ENCODE measurements at regions not wholly inside any gene's neighbourhood (a gene's known extent, or its start where the extent isn't known, plus 50 kb on each side); places are given as distances from the start of the nearest gene placed in this dataset.

DNA sequence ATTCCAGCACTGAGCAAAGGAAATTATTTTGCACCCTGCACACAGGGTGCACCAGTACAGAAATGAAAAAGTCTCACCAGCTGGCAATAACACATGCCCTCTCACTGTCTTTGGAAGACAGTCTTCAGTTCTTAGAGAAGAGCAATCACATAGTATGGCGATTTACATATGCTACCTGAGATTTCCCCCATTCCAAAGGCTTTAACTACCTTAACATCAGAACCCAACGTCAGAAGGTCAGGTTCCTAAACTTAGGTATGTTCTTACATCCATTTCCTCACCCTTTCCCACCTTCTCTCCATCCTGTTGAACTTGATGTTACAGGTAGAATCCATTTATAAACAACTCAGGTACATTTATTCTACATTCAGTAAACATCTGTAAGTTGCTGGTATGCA lies 167.8 kb downstream of the PAWR start (continued):
- TF ChIP-seq, protein P1, sequence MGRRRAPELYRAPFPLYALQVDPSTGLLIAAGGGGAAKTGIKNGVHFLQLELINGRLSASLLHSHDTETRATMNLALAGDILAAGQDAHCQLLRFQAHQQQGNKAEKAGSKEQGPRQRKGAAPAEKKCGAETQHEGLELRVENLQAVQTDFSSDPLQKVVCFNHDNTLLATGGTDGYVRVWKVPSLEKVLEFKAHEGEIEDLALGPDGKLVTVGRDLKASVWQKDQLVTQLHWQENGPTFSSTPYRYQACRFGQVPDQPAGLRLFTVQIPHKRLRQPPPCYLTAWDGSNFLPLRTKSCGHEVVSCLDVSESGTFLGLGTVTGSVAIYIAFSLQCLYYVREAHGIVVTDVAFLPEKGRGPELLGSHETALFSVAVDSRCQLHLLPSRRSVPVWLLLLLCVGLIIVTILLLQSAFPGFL (CRISPR knock-in tag; IDR thresholded peaks at IDR 0.05; ENCODE audit: borderline replicate concordance) = no peak
- no peak for TF ChIP-seq ZBTB21 (CRISPR knock-in tag; IDR thresholded peaks at IDR 0.05; ENCODE audit: borderline replicate concordance)

GRCh38 chr12:79522257-79522988 lies 168.3 kb downstream of the PAWR start:
- POLR2A ChIA-PET = interaction anchor here (0.6 kb wide), 1 partner anchor 25 kb away, joined by 3 read pairs; no protein-coding TSS in a partner anchor
- Mint-ChIP-seq H3K27me3 (ENCODE audit: low read depth) (no peaks in the 10 kb centered on the region; the same call in 1 of the 2 replicates), H3K27ac (peak overlapping the region; percentile 85; the same call in 1 of the 2 replicates), H3K9me3 (peaks cover 12% of the 10 kb centered on the region), H3K36me3 (peaks cover 3% of the 10 kb centered on the region), H3K4me1 (peaks cover 32% of the 10 kb centered on the region), H3K4me3 (peak overlapping the region; percentile 26; the same call in 1 of the 2 replicates)
- CTCF ChIA-PET = interaction anchor here (0.8 to 0.9 kb wide), 2 partner anchors 10 to 25 kb away, joined by 3 to 4 read pairs; no protein-coding TSS in a partner anchor
- ATAC-seq = peak; percentile 57
- TF ChIP-seq ATF2 (CRISPR knock-in tag; IDR thresholded peaks at IDR 0.05; ENCODE audit: borderline replicate concordance, low read depth) (no peak), ZMAT4 (CRISPR knock-in tag; IDR thresholded peaks at IDR 0.05) (no peak), ZBTB21 (CRISPR knock-in tag; IDR thresholded peaks at IDR 0.05; ENCODE audit: borderline replicate concordance) (no peak), ATF3 (CRISPR knock-in tag; conservative IDR thresholded peaks at IDR 0.05) (no peak), ZNF263 (CRISPR knock-in tag; IDR thresholded peaks at IDR 0.05; ENCODE audit: low read depth) (no peak), SMAD3 (CRISPR knock-in tag; IDR thresholded peaks at IDR 0.05; ENCODE audit: borderline replicate concordance) (no peak), JAZF1 (CRISPR knock-in tag; IDR thresholded peaks at IDR 0.05) (no peak)
- DNase-seq (ENCODE audit: low spot score) = no peak

DNA sequence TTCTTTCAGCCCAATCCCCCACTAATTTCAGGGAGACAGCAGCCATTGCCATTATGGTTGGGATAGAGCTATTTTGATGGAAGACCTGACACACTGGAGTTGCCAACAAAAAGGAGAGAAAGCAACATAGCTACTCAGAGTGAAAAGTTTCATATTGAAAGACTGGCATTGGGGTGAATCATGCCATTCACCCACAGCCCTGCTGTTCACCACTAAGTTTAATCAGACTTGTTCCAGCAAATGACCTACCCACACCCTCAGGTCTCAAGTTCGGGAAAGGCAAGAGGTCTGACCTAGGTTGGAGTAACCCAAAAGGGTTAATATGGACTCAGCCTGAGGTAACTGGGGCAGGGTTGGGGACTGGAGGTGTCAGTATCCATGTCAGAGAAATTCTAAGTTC lies 169.2 kb downstream of the PAWR start:
- DNase-seq (ENCODE audit: low spot score) (no peak), ATAC-seq (no peak; the same call in none of the 2 replicates)
- H3K4me3 Mint-ChIP-seq = no peak overlapping the region
- TF ChIP-seq ATF2 (CRISPR knock-in tag; IDR thresholded peaks at IDR 0.05; ENCODE audit: borderline replicate concordance, low read depth) (no peak), PRRX2 (CRISPR knock-in tag; IDR thresholded peaks at IDR 0.05) (no peak), ZBTB43 (CRISPR knock-in tag; IDR thresholded peaks at IDR 0.05) (no peak), GRHL2 (CRISPR knock-in tag; IDR thresholded peaks at IDR 0.05; ENCODE audit: insufficient replicate concordance, severe bottlenecking) (no peak), ZNF219 (CRISPR knock-in tag; IDR thresholded peaks at IDR 0.05; ENCODE audit: borderline replicate concordance) (no peak)
- H3K27me3 Mint-ChIP-seq (ENCODE audit: low read depth) = no peaks in the 10 kb centered on the region; the same call in 1 of the 2 replicates
- H3K27ac Mint-ChIP-seq = no peak overlapping the region
- H3K36me3 Mint-ChIP-seq = peaks cover 11% of the 10 kb centered on the region
- peaks cover 20% of the 10 kb centered on the region for H3K9me3 Mint-ChIP-seq
- CTCF ChIA-PET = interaction anchor here (0.8 to 1.4 kb wide), 2 partner anchors 9 to 17 kb away, joined by 3 to 9 read pairs; no protein-coding TSS in a partner anchor
- H3K4me1 Mint-ChIP-seq = peaks cover 32% of the 10 kb centered on the region
- POLR2A ChIA-PET = no interaction called here
